Kidney (tissue), 13 donors: ENCODE measurements at regions not wholly inside any gene's neighbourhood (a gene's known extent, or its start where the extent isn't known, plus 50 kb on each side); places are given as distances from the start of the nearest gene placed in this dataset.

Source experiments
- DNase-seq, 5 donors: peaks; one replicate each; pipeline ENCODE4 v3.0.0-alpha.2; 2013 to 2020
- FAIRE-seq: peaks from 2 replicates; lab custom pipeline; 2012; peaks lifted over from hg19 to GRCh38; lab: Jason Lieb, UNC
- H3K27ac ChIP-seq, 2 donors: one replicate each; pipeline ENCODE4 v1.7.0; 2013; ENCODE audit warnings: low read depth in 2 of 2, low read length in 2 of 2, inconsistent platforms in 1 of 2
- H3K27me3 ChIP-seq: one replicate; pipeline ENCODE4 v1.7.1; 2013; ENCODE audit warnings: low read length, inconsistent platforms; ENCODE audit not compliant: control insufficient read depth, insufficient read depth
- H3K36me3 ChIP-seq, 3 donors: one replicate each; pipeline versions ENCODE4 v1.7.0 to v1.7.1; 2013; ENCODE audit warnings: low read length in 3 of 3, control low read depth in 1 of 3, inconsistent platforms in 1 of 3; ENCODE audit not compliant: insufficient read depth in 3 of 3, control insufficient read depth in 2 of 3
- H3K4me1 ChIP-seq, 3 donors: one replicate each; pipeline versions ENCODE4 v1.7.0 to v1.7.1; 2013; ENCODE audit warnings: low read length in 3 of 3, inconsistent platforms in 1 of 3, low read depth in 1 of 3; ENCODE audit not compliant: control insufficient read depth in 2 of 3, insufficient read depth in 2 of 3
- H3K4me3 ChIP-seq, 3 donors: one replicate each; pipeline versions ENCODE4 v1.7.0 to v1.8.1; 2013; ENCODE audit warnings: low read length in 3 of 3, control low read depth in 1 of 3, inconsistent platforms in 1 of 3
- H3K9ac ChIP-seq, 3 donors: one replicate each; pipeline versions ENCODE4 v1.7.0 to v1.7.1; 2013; ENCODE audit warnings: low read length in 3 of 3, control low read depth in 1 of 3, inconsistent platforms in 1 of 3
- H3K9me3 ChIP-seq, 3 donors: one replicate each; pipeline versions ENCODE4 v1.7.0 to v1.7.1; 2013; ENCODE audit warnings: low read length in 3 of 3, control low read depth in 1 of 3, inconsistent platforms in 1 of 3; ENCODE audit not compliant: control insufficient read depth in 2 of 3, insufficient read depth in 1 of 3
- intact Hi-C: fragments of 100-400 bp; cut with DNase I; formaldehyde crosslinking; loops from one replicate; pipeline ENCODE4 v1.11.1; 2022
- TF ChIP-seq, protein P1 (sequence below): IDR thresholded peaks from 3 replicates; pipeline ENCODE4 v1.5.1; 2012; ENCODE audit warnings: mild to moderate bottlenecking, moderate library complexity, borderline replicate concordance; ENCODE audit not compliant: insufficient read depth; ENCODE audit errors: extremely low read depth
- donor health status: control.
- donor health status: control.
- donor health status: control.
- donor health status: control.
- donor health status: control.
- donor health status: DM: yes; HTN: yes; CAD: no.
- donor health status: Normal renal cell carcinoma (clear cell type).

DNA sequence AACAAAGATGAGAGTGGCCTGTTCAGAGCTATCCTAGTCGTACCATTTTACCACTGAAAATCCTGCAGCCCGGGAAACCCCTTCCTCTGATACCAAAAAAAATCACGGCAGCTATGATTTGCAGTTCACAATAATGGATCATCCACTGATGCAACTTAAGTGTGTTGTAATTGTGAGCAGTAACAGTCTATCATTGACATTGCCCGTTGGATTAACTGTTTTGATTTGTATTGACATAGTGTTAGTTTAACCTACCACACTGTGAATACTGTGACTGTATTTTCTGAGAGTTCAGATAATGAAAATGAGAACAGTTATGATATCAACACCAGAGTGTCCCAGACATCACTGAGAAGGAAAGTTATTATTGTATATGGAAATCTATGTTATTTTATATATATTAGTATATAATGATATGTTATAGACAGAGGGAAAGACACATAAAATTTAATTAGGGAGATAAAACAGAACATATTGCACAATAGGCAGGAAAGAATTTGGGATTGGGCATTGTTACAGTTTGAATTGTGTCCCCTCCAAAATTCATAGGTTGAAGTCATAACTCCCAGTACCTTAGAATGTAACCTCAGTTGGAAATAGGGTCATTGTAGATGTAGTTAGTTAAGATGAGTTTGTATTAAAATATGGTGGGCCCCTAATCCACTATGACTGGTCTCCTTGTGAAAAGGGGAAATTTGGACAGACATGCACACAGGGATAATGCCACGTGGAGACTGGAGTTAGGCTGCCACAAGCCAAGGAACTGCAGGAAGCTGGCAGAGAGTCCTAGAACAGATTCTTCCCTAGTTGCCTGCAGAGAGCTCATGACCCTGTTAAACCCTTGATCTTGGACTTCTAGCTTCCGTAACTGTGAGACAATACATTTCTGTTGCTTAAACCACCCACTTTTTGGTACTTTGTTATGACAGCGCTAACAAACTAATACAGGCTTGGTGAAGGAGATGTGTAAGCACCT, 54.4 kb downstream of the TLCD4 start:
- intact Hi-C loops, result no loop called here
- TF ChIP-seq, protein P1, sequence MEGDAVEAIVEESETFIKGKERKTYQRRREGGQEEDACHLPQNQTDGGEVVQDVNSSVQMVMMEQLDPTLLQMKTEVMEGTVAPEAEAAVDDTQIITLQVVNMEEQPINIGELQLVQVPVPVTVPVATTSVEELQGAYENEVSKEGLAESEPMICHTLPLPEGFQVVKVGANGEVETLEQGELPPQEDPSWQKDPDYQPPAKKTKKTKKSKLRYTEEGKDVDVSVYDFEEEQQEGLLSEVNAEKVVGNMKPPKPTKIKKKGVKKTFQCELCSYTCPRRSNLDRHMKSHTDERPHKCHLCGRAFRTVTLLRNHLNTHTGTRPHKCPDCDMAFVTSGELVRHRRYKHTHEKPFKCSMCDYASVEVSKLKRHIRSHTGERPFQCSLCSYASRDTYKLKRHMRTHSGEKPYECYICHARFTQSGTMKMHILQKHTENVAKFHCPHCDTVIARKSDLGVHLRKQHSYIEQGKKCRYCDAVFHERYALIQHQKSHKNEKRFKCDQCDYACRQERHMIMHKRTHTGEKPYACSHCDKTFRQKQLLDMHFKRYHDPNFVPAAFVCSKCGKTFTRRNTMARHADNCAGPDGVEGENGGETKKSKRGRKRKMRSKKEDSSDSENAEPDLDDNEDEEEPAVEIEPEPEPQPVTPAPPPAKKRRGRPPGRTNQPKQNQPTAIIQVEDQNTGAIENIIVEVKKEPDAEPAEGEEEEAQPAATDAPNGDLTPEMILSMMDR, result no peak
- Histone ChIP-seq H3K27ac (no peak overlapping the region), H3K9me3 (no peaks in the 10 kb centered on the region), H3K4me1 (peaks cover 0 to 12% (median 5%) of the 10 kb centered on the region in 3 donors), H3K4me3 (no peak overlapping the region), H3K9ac (no peak overlapping the region), H3K36me3 (no peaks in the 10 kb centered on the region), H3K27me3 (no peaks in the 10 kb centered on the region)
- FAIRE-seq (no peak), DNase-seq (no peak)

DNA sequence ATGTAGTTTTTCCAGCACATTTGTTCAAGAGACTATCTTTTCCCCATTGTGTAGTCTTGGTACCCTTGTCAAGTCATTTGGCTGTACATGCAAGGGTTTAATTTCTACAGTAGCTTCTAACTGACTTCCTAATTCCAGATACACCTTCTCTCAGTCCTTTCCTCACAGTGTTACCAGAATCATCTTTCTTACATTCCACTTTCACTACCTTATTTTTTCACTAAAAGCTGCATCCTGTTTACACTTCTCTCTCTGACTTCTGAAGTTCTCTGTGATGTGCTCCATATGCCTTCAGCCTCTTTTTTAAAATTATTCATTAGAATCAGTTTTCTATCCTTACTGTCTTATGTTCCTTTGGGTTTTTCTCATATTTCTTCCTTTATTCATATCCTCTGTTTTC, 57.1 kb upstream of the RWDD3 start:
- DNase-seq (peak in 1 of 5 donors; percentile 48), FAIRE-seq (no peak)
- H3K9me3 ChIP-seq, result no peaks in the 10 kb centered on the region

DNA sequence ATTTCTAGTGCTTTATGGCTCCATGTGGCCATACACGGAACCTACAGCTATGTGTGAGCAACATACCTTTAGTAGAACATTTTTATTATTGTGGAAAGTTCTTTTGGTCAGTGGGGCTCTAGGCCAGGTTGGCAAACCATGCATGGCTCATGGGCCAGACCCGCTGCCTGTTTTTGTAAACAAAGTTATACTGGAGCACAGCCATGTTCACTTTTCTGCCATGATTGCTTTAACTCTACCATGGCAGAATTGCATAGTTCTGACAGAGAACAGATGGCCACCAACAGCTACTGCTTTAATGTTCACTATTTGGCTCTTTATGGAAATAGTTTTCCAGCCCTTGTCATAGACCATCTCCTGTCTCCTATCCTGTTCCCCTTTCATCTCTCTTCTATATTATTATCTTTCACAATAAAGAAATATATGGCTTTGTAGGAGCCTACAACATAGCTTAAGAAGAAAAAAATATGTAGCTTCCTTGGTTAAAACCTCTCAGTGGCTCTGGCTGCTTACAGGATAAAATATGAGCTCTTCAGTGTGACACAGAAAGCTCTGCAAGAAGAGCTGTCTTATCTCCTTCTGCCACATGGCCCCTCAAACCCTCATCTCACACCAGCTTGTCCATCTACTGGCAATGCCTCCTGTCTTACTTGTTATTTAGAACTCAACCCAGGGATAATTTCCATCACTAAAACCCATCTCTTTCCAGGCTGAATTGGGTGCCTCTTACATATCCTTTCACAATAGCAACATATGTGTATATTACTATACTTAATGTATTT, 54.6 kb upstream of the RWDD3 start:
- no peaks in the 10 kb centered on the region for H3K4me1 ChIP-seq
- no peaks in the 10 kb centered on the region for H3K36me3 ChIP-seq
- no peak overlapping the region for H3K27ac ChIP-seq
- DNase-seq (no peak), FAIRE-seq (no peak)
- intact Hi-C loops, result no loop called here
- no peaks in the 10 kb centered on the region for H3K27me3 ChIP-seq
- H3K4me3 ChIP-seq, result no peak overlapping the region
- no peaks in the 10 kb centered on the region for H3K9me3 ChIP-seq
- H3K9ac ChIP-seq, result no peak overlapping the region
- TF ChIP-seq, protein P1, result no peak

More for the DNA sequence above, 57.1 kb upstream of the RWDD3 start:
- no peak overlapping the region for H3K27ac ChIP-seq
- H3K9ac ChIP-seq, result no peak overlapping the region
- TF ChIP-seq, protein P1, result no peak
- no peaks in the 10 kb centered on the region for H3K27me3 ChIP-seq
- no peak overlapping the region for H3K4me3 ChIP-seq
- H3K4me1 ChIP-seq, result no peaks in the 10 kb centered on the region
- intact Hi-C loops, result no loop called here
- H3K36me3 ChIP-seq, result no peaks in the 10 kb centered on the region
